RWPE2 (cell line): ENCODE measurements at regions not wholly inside any gene's neighbourhood (a gene's known extent, or its start where the extent isn't known, plus 50 kb on each side); places are given as distances from the start of the nearest gene placed in this dataset.
A peak's percentile ranks its signal among the peaks of the same experiment; 100 is the strongest.

Experiments
- ATAC-seq: fragments of 200-7000 bp; cut with Tn5 transposase; 3 replicates; pipeline ENCODE4 v1.9.1; 2021; ENCODE audit warnings: low read depth
- DNase-seq: peaks from one replicate; pipeline ENCODE4 v3.0.0-alpha.2; 2020; ENCODE audit warnings: low spot score
- H3K27ac ChIP-seq: fragments of 450-650 bp; 2 replicates; pipeline ENCODE4 v1.5.1; 2017; ENCODE audit warnings: mild to moderate bottlenecking; ENCODE audit not compliant: poor library complexity, severe bottlenecking
- H3K27me3 ChIP-seq: fragments of 250-450 bp; sonication (Bioruptor Pico); 2 replicates; pipeline ENCODE4 v1.5.1; 2021; ENCODE audit warnings: mild to moderate bottlenecking, moderate library complexity; ENCODE audit not compliant: insufficient read depth, poor library complexity, severe bottlenecking
- H3K36me3 ChIP-seq: fragments of 250-450 bp; sonication (Bioruptor Pico); 2 replicates; pipeline ENCODE4 v1.5.1; 2020; ENCODE audit warnings: low read depth, mild to moderate bottlenecking, moderate library complexity
- H3K4me1 ChIP-seq: fragments of 250-450 bp; sonication (Bioruptor Pico); 2 replicates; pipeline ENCODE4 v1.5.1; 2021; ENCODE audit warnings: mild to moderate bottlenecking, moderate library complexity; ENCODE audit not compliant: insufficient read depth, poor library complexity, severe bottlenecking
- H3K4me3 ChIP-seq: fragments of 250-450 bp; sonication (Bioruptor Pico); 2 replicates; pipeline ENCODE4 v1.5.1; 2021; ENCODE audit warnings: mild to moderate bottlenecking, moderate library complexity; ENCODE audit not compliant: severe bottlenecking
- H3K9me3 ChIP-seq: fragments of 250-450 bp; sonication (Bioruptor Pico); 2 replicates; pipeline ENCODE4 v1.5.1; 2021; ENCODE audit warnings: mild to moderate bottlenecking, moderate library complexity; ENCODE audit not compliant: severe bottlenecking
- TF ChIP-seq, protein P1 (sequence below): fragments of 450-650 bp; IDR thresholded peaks from one replicate; pipeline ENCODE4 v1.5.1; 2017; ENCODE audit warnings: mild to moderate bottlenecking, moderate library complexity; ENCODE audit not compliant: poor library complexity, severe bottlenecking

DNA sequence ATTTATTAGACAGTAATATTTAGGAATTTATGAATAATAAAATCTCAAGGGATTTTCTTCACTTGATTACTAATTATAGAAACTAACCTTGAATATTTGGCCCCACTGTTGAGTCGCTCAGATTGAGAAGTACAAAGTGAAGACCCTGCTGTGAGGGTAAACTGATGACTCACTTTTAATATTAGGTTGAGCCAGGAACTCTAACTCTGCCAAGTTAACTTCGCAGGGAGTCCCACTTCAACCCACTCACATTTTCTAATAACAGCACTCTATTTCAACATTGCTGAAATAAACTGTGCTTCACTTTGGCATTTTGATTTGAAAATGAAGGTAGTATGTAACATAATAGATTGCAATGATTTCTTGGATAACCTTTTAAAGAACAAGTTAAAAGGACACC is 200.7 kb downstream of the POLR1F start:
- DNase-seq (no peak), ATAC-seq (no peak)
- Histone ChIP-seq H3K27me3 (no peaks in the 10 kb centered on the region), H3K36me3 (no peaks in the 10 kb centered on the region), H3K4me1 (no peaks in the 10 kb centered on the region), H3K9me3 (no peaks in the 10 kb centered on the region), H3K4me3 (no peak overlapping the region), H3K27ac (no peak overlapping the region)
- TF ChIP-seq, protein P1, sequence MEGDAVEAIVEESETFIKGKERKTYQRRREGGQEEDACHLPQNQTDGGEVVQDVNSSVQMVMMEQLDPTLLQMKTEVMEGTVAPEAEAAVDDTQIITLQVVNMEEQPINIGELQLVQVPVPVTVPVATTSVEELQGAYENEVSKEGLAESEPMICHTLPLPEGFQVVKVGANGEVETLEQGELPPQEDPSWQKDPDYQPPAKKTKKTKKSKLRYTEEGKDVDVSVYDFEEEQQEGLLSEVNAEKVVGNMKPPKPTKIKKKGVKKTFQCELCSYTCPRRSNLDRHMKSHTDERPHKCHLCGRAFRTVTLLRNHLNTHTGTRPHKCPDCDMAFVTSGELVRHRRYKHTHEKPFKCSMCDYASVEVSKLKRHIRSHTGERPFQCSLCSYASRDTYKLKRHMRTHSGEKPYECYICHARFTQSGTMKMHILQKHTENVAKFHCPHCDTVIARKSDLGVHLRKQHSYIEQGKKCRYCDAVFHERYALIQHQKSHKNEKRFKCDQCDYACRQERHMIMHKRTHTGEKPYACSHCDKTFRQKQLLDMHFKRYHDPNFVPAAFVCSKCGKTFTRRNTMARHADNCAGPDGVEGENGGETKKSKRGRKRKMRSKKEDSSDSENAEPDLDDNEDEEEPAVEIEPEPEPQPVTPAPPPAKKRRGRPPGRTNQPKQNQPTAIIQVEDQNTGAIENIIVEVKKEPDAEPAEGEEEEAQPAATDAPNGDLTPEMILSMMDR = no peak

DNA sequence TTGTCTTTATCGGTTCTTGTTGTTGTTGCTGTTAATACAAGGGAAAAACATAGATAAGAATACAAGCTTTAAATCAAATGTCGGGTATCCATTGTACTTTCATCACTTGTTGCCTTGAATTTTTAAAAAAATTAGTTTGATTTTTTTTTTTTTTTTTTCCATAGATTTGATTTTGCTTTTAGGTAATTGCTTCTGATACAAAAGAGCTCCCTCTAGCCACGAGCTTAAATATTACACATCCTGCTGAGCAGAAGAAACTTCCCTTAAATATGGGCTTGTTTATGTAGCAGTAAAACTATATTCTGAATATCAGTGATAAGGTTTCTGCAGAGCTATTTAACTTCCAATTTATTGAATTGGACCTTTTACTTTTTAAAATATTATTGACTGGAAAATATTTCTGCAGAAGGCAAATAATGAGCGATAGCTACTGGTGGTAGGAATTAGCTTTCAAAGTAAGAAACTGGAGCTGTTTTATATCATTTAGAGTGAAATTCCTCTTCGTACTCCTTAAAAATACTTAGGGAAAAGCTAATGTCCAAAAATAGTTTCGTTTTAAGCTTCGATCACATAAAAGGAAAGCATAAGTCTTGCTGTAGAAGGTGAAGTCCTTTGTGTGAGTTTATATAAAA is 216.9 kb downstream of the POLR1F start:
- Histone ChIP-seq H3K9me3 (no peaks in the 10 kb centered on the region), H3K27me3 (no peaks in the 10 kb centered on the region), H3K27ac (no peak overlapping the region), H3K36me3 (no peaks in the 10 kb centered on the region), H3K4me3 (no peak overlapping the region), H3K4me1 (no peaks in the 10 kb centered on the region)
- no peak for ATAC-seq
- no peak for DNase-seq
- TF ChIP-seq, protein P1 = peak; percentile 86

DNA sequence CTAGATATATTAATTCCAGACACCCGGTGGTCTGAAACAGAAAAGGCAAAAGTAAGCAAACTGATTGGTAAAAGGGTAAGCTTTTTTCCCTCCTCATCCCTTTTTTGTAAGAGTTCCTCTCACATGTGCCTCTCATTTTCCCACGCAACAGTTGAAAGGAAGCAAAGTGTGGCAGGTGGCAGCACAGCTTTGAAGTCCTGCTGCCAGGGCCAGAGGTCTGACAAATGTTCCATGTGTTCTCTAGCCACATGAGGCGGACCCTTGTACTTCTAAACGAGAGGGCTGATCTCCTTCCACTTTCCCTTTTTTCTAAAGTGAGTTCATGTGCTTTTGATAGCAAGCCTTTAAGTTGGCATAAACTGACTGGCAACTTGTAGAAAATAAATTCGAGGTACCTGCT is 217.5 kb downstream of the POLR1F start:
- DNase-seq (no peak), ATAC-seq (no peak)
- Histone ChIP-seq H3K9me3 (no peaks in the 10 kb centered on the region), H3K4me1 (no peaks in the 10 kb centered on the region), H3K27ac (no peak overlapping the region), H3K27me3 (no peaks in the 10 kb centered on the region), H3K36me3 (no peaks in the 10 kb centered on the region), H3K4me3 (no peak overlapping the region)
- TF ChIP-seq, protein P1 = no peak

DNA sequence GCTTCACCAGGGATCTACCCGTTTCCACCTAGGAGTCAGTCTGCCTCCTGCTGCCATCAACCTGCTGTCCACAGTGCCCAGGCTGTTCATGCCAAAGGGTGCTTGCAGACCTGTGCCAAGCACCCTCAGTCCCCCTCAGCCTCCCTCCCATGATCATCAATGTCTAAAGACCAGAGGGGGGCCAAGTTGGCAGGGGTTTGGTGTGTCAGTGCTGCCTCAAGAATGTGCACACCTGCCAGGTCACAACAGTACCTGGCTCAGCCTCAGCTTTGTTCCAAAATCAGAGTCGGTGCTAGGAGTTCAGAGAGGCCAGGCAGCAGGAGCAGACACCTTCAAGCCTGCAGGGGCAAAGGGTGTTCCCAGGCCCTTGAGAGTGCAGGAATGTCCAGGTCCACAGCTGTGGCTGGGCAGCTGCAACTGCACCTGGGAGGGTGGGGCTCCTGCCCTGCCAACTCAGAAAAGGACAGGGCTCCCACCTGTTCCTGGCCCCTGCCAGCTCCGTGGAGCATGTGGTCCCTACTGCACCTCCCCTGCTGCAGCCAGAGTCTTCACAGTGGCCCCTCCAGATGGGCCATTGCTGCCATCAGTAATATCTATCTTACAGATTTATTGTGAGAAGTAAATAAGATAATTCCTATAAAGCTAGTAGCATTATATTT is 219.5 kb downstream of the POLR1F start:
- Histone ChIP-seq H3K27ac (no peak overlapping the region), H3K36me3 (no peaks in the 10 kb centered on the region), H3K27me3 (no peaks in the 10 kb centered on the region), H3K4me1 (no peaks in the 10 kb centered on the region), H3K9me3 (no peaks in the 10 kb centered on the region), H3K4me3 (no peak overlapping the region)
- DNase-seq (no peak), ATAC-seq (no peak)
- TF ChIP-seq, protein P1 = no peak

DNA sequence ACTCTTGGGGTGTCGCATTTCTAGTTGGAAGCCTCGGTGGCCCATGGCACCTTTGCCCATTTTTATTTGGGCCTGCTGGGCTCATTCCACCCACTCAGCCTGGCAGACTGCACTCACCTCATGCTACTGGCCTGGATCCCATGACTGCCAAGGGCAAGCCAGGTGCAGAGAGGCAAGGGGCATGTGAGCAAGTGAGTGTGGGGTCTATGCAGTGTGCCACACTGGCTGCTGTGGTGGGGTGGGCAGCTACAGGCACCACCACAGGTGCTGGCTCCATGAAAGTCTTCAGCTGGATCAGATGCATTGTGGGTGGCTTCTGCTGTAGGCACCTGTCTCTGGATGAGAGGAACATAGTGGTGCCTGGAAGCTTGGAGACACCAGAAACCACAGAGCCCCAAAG is 220.8 kb downstream of the POLR1F start:
- no peak for DNase-seq
- TF ChIP-seq, protein P1 = no peak
- H3K9me3 ChIP-seq = no peaks in the 10 kb centered on the region
- H3K36me3 ChIP-seq = no peaks in the 10 kb centered on the region
- no peak for ATAC-seq
- H3K4me1 ChIP-seq = no peaks in the 10 kb centered on the region
- no peak overlapping the region for H3K4me3 ChIP-seq
- H3K27me3 ChIP-seq = no peaks in the 10 kb centered on the region
- no peak overlapping the region for H3K27ac ChIP-seq
